ENCODE measurements at regions not wholly inside any gene's neighbourhood (a gene's known extent, or its start where the extent isn't known, plus 50 kb on each side); places are given as distances from the start of the nearest gene placed in this dataset.

DNA sequence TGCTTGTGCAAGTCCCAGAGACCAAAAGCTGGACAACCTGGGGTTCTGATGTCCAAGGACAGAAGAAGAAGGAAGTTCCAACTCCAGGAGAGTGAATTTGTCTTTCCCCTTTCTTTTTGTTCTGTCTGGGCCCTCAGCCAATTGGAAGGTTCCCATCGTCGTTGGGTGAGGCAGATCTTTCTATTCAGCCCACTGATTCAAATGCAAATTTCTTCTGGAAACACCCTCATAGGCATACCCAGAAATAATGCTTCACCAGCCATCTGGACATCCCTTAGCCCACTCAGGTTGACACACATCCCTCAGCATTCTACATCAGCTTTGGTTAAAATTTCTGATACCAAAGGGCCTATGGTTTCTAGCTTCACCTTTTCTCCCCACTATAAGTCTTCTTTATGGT lies 156.5 kb downstream of the SP3 start:
- H3K36me3 ChIP-seq: no peaks in the 10 kb centered on the region
- no peak overlapping the region for H3K4me3 ChIP-seq
- no peaks in the 10 kb centered on the region for H3K9me3 ChIP-seq (ENCODE audit: low read depth)
- TF ChIP-seq, protein P1, sequence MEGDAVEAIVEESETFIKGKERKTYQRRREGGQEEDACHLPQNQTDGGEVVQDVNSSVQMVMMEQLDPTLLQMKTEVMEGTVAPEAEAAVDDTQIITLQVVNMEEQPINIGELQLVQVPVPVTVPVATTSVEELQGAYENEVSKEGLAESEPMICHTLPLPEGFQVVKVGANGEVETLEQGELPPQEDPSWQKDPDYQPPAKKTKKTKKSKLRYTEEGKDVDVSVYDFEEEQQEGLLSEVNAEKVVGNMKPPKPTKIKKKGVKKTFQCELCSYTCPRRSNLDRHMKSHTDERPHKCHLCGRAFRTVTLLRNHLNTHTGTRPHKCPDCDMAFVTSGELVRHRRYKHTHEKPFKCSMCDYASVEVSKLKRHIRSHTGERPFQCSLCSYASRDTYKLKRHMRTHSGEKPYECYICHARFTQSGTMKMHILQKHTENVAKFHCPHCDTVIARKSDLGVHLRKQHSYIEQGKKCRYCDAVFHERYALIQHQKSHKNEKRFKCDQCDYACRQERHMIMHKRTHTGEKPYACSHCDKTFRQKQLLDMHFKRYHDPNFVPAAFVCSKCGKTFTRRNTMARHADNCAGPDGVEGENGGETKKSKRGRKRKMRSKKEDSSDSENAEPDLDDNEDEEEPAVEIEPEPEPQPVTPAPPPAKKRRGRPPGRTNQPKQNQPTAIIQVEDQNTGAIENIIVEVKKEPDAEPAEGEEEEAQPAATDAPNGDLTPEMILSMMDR (IDR thresholded peaks at IDR 0.05; ENCODE audit: low read depth, low read length): no peak
- H3K27me3 ChIP-seq: no peaks in the 10 kb centered on the region
- no peaks in the 10 kb centered on the region for H3K4me1 ChIP-seq (ENCODE audit: low read depth)
- DNase-seq (ENCODE audit: low read depth in 1 of 2, low spot score in 1 of 2): no peak
- H3K27ac ChIP-seq: no peak overlapping the region

DNA sequence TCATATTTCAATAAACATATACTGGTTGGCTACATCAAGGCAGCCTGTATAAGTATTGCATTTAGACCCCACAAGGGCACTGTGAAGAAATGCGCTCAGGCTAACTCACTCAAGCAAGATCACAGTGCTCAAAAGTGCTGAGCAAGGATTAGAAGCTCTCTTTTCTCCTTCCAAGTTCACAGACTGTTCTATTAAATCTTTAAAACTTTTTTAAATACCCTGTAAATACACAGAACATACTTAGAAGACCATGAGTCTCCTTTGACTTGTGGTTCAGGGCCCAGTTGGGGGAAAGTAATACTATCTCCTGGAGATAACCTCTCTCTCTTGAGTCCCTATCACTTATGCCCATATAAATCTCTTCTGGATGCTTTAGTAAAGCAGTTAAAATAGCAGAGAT lies 152.9 kb downstream of the SP3 start:
- no peak overlapping the region for H3K27ac ChIP-seq
- TF ChIP-seq, protein P1 (IDR thresholded peaks at IDR 0.05; ENCODE audit: low read depth, low read length): no peak
- H3K4me1 ChIP-seq (ENCODE audit: low read depth): no peaks in the 10 kb centered on the region
- no peak overlapping the region for H3K4me3 ChIP-seq
- no peaks in the 10 kb centered on the region for H3K9me3 ChIP-seq (ENCODE audit: low read depth)
- no peaks in the 10 kb centered on the region for H3K27me3 ChIP-seq
- DNase-seq (ENCODE audit: low read depth in 1 of 2, low spot score in 1 of 2): no peak
- no peaks in the 10 kb centered on the region for H3K36me3 ChIP-seq

DNA sequence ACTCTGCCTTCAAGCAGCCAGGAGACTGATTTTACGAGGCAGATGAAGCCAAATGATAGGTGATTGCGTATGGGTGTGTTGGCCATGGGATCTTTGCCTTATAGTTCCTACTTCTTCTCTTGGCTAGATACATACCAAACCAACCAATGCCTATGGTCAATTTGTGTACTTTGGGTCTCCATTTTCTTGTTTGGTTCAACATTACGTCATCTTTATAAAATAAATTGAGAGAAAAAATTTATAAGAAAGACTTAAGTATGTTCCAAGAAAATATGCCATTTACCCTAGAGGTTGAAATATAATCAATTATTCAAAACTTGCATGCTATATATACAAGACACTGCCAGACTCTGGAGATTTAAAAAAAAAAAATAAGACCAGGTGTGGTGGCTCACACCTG lies 150.9 kb downstream of the SP3 start:
- TF ChIP-seq, protein P1 (IDR thresholded peaks at IDR 0.05; ENCODE audit: low read depth, low read length): no peak
- Histone ChIP-seq H3K36me3 (no peaks in the 10 kb centered on the region), H3K4me3 (no peak overlapping the region), H3K9me3 (ENCODE audit: low read depth) (no peaks in the 10 kb centered on the region), H3K27me3 (no peaks in the 10 kb centered on the region), H3K27ac (no peak overlapping the region), H3K4me1 (ENCODE audit: low read depth) (no peaks in the 10 kb centered on the region)
- DNase-seq (ENCODE audit: low read depth in 1 of 2, low spot score in 1 of 2): no peak

DNA sequence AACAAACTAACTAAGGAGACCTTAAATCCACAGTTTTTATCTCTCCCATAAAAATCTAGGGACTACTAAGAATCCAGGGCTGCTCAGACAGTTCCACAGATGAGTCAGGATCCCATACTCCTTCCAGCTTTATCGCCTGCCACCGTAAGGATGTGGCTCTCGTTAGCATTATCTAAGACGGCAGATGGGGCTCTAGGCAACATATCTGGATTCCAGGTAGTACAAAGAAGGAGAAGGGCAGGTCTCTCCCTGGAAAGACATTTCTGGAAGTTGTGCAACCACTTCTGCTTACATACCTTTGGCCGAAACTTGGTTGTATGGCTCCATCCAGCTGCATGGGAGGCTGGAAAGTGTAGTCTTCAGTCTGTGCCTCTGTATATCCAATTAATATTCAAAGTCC lies 149.4 kb downstream of the SP3 start:
- TF ChIP-seq, protein P1 (IDR thresholded peaks at IDR 0.05; ENCODE audit: low read depth, low read length): no peak
- H3K27ac ChIP-seq: no peak overlapping the region
- no peaks in the 10 kb centered on the region for H3K36me3 ChIP-seq
- no peaks in the 10 kb centered on the region for H3K4me1 ChIP-seq (ENCODE audit: low read depth)
- H3K4me3 ChIP-seq: no peak overlapping the region
- H3K9me3 ChIP-seq (ENCODE audit: low read depth): no peaks in the 10 kb centered on the region
- H3K27me3 ChIP-seq: no peaks in the 10 kb centered on the region
- DNase-seq (ENCODE audit: low read depth in 1 of 2, low spot score in 1 of 2): no peak

DNA sequence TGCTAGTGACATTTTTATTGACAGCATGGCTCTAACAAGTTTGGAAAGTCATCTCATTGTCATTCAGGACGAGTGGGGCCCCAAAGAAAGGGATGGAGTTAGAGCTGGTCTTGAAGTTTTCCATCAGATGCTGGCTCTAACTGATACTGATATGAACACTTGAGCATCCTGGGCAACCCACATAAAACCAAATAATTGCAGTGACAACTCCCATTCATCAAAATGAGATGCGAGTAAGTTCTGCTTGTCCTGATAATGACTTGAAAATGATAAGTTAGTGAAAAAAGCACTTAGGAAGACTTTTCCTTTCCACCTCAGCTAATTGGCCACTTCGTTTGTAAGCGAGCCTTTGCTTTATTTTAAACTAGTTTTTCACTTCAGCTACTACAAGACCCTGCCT lies 147.6 kb downstream of the SP3 start:
- Histone ChIP-seq H3K27me3 (no peaks in the 10 kb centered on the region), H3K9me3 (ENCODE audit: low read depth) (no peaks in the 10 kb centered on the region), H3K36me3 (no peaks in the 10 kb centered on the region), H3K27ac (no peak overlapping the region), H3K4me1 (ENCODE audit: low read depth) (no peaks in the 10 kb centered on the region), H3K4me3 (no peak overlapping the region)
- TF ChIP-seq, protein P1 (IDR thresholded peaks at IDR 0.05; ENCODE audit: low read depth, low read length): no peak
- DNase-seq (ENCODE audit: low read depth in 1 of 2, low spot score in 1 of 2): no peak

DNA sequence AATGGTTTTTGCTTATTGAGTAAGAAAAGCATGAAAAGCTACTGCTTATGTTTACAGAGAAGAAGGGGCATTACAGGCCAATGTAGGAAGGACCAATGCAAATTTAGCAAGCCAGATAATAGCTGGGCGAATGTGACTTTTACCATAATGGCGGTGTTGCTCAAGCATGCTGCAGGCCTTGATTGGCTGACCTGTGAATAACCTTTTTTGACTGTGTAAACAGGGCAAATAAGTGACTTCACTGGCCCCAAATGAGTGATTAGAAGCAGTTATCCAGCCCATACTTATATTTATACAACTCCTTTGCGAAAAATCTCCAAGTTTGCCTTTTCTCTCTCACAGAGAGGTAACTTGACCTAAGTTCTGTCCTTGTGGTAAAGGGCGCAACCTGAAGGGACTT lies 146.9 kb downstream of the SP3 start:
- Histone ChIP-seq H3K9me3 (ENCODE audit: low read depth) (no peaks in the 10 kb centered on the region), H3K27me3 (no peaks in the 10 kb centered on the region), H3K4me3 (no peak overlapping the region), H3K4me1 (ENCODE audit: low read depth) (no peaks in the 10 kb centered on the region), H3K36me3 (no peaks in the 10 kb centered on the region), H3K27ac (no peak overlapping the region)
- TF ChIP-seq, protein P1 (IDR thresholded peaks at IDR 0.05; ENCODE audit: low read depth, low read length): no peak
- DNase-seq (ENCODE audit: low read depth in 1 of 2, low spot score in 1 of 2): no peak

Data from cardiac muscle cell (in vitro differentiated cells and primary cell).